ENCODE measurements at regions not wholly inside any gene's neighbourhood (a gene's known extent, or its start where the extent isn't known, plus 50 kb on each side); places are given as distances from the start of the nearest gene placed in this dataset.

DNA sequence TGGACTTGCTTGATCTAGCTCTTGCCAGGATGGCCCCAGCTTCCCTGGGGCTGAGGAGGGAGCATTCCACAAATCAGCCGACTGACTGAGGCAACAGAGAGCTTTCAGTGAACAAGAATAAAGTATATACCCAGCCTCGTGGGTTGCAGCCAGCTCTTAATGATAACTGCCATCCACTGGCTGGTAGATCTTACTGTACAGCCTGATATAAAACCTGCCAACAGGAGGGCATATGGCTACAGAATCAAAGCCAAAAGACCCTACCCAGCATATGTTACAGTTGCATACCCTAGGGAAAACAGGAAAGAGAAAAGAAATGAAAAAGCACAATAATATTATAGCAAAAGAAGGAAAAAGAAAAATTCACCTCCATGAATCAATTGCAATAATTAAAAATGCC lies 775.9 kb upstream of the KIF2B start:
- Histone ChIP-seq H3K79me1 (replicated peaks; ENCODE audit: low read length, poor library complexity, severe bottlenecking) (no peaks in the 10 kb centered on the region), H3K9ac (ENCODE audit: low read length) (no peak overlapping the region), H4K91ac (ENCODE audit: low read length) (no peak overlapping the region), H3K4me2 (ENCODE audit: low read length, poor library complexity, severe bottlenecking) (no peak overlapping the region), H3K27ac (ENCODE audit: low read length, poor library complexity, severe bottlenecking) (no peak overlapping the region), H3K4ac (ENCODE audit: low read depth in 1 of 2, low read length in 2 of 2) (no peak overlapping the region), H3K23ac (ENCODE audit: low read length in 2 of 2) (no peak overlapping the region), H2BK5ac (ENCODE audit: low read depth, low read length, poor library complexity, severe bottlenecking) (no peak overlapping the region), H2BK15ac (ENCODE audit: low read depth, poor library complexity, severe bottlenecking) (no peak overlapping the region), H3K36me3 (ENCODE audit: control insufficient read depth in 1 of 2, insufficient read depth in 2 of 2, low read depth in 1 of 2, low read length in 2 of 2) (no peaks in the 10 kb centered on the region), H3K27me3 (ENCODE audit: control insufficient read depth in 1 of 2, insufficient read depth in 1 of 2, low read length in 2 of 2) (no peaks in the 10 kb centered on the region), H2BK120ac (ENCODE audit: low read depth, low read length) (no peak overlapping the region), H2AK5ac (ENCODE audit: low read length, severe bottlenecking) (no peak overlapping the region), H4K8ac (ENCODE audit: low read length) (no peak overlapping the region), H3K4me1 (ENCODE audit: control insufficient read depth, insufficient read depth, low read depth, low read length) (no peaks in the 10 kb centered on the region), H3K4me3 (ENCODE audit: insufficient read depth in 1 of 2, low read depth in 1 of 2, low read length in 2 of 2) (no peak overlapping the region), H3K9me3 (ENCODE audit: control insufficient read depth, low read length) (peaks cover 34% of the 10 kb centered on the region), H3K18ac (ENCODE audit: low read depth in 1 of 2, low read length in 2 of 2) (no peak overlapping the region), H2AFZ (ENCODE audit: low read depth, low read length) (no peak overlapping the region), H3K14ac (ENCODE audit: low read length in 2 of 2) (no peak overlapping the region), H2BK12ac (ENCODE audit: low read length in 2 of 2) (no peak overlapping the region)
- DNase-seq: no peak
- 56% methylated on average over 2 of the region's 2 CpGs for WGBS

DNA sequence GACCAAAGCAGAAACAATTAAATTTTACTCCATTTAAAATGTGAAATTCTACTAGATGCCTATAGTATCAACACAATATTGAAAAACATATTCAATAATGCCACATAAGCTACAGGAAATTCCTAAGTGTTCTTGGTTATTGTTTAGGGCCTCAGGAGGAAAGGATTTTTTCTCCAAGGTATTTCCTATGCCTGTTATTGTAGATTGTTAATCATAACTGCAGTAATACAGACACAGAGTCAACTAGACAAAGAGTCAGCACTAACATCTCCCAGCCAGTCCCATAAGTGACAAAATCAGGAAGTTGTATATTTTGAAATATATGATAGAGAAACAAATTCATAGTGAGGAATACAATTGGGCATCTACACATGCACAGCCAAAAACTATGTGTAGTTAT lies 782.7 kb upstream of the KIF2B start:
- H3K23ac ChIP-seq (ENCODE audit: low read length in 2 of 2): no peak overlapping the region
- H3K9ac ChIP-seq (ENCODE audit: low read length): no peak overlapping the region
- H2BK12ac ChIP-seq (ENCODE audit: low read length in 2 of 2): no peak overlapping the region
- no peak overlapping the region for H3K4ac ChIP-seq (ENCODE audit: low read depth in 1 of 2, low read length in 2 of 2)
- H2BK15ac ChIP-seq (ENCODE audit: low read depth, poor library complexity, severe bottlenecking): no peak overlapping the region
- no peak overlapping the region for H4K8ac ChIP-seq (ENCODE audit: low read length)
- no peaks in the 10 kb centered on the region for H3K79me1 ChIP-seq (replicated peaks; ENCODE audit: low read length, poor library complexity, severe bottlenecking)
- no peak for DNase-seq
- H3K36me3 ChIP-seq (ENCODE audit: control insufficient read depth in 1 of 2, insufficient read depth in 2 of 2, low read depth in 1 of 2, low read length in 2 of 2): no peaks in the 10 kb centered on the region
- H3K27ac ChIP-seq (ENCODE audit: low read length, poor library complexity, severe bottlenecking): no peak overlapping the region
- H2BK120ac ChIP-seq (ENCODE audit: low read depth, low read length): no peak overlapping the region
- no peak overlapping the region for H3K18ac ChIP-seq (ENCODE audit: low read depth in 1 of 2, low read length in 2 of 2)
- no peaks in the 10 kb centered on the region for H3K4me1 ChIP-seq (ENCODE audit: control insufficient read depth, insufficient read depth, low read depth, low read length)
- H3K4me2 ChIP-seq (ENCODE audit: low read length, poor library complexity, severe bottlenecking): no peak overlapping the region
- peaks cover 26% of the 10 kb centered on the region for H3K9me3 ChIP-seq (ENCODE audit: control insufficient read depth, low read length)
- no peak overlapping the region for H3K14ac ChIP-seq (ENCODE audit: low read length in 2 of 2)
- no peak overlapping the region for H2BK5ac ChIP-seq (ENCODE audit: low read depth, low read length, poor library complexity, severe bottlenecking)
- no peak overlapping the region for H2AK5ac ChIP-seq (ENCODE audit: low read length, severe bottlenecking)
- H3K4me3 ChIP-seq (ENCODE audit: insufficient read depth in 1 of 2, low read depth in 1 of 2, low read length in 2 of 2): no peak overlapping the region
- no peaks in the 10 kb centered on the region for H3K27me3 ChIP-seq (ENCODE audit: control insufficient read depth in 1 of 2, insufficient read depth in 1 of 2, low read length in 2 of 2)
- H4K91ac ChIP-seq (ENCODE audit: low read length): no peak overlapping the region
- H2AFZ ChIP-seq (ENCODE audit: low read depth, low read length): no peak overlapping the region

DNA sequence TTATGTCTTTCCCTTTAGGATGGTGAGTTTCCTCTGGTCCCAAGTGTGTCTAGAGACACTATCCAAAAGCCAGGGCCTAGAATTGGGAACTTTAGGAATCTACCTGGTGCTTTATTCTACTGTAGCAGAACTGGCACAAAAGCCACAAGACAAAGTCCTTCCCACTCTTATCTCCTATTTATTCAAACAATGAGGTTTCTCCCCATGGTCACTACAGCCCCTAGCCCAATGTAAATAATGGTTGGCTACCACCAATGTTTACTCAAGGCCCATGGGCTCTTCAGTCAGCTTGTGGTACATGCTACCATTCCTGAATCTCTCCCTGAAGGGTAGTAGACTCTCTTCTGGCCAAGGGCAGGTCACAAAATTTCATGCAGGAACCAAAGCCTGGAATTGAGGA lies 789.4 kb upstream of the KIF2B start:
- H3K14ac ChIP-seq (ENCODE audit: low read length in 2 of 2): no peak overlapping the region
- H3K9ac ChIP-seq (ENCODE audit: low read length): no peak overlapping the region
- H3K4me2 ChIP-seq (ENCODE audit: low read length, poor library complexity, severe bottlenecking): no peak overlapping the region
- DNase-seq: no peak
- peaks cover 16% of the 10 kb centered on the region for H3K9me3 ChIP-seq (ENCODE audit: control insufficient read depth, low read length)
- no peaks in the 10 kb centered on the region for H3K4me1 ChIP-seq (ENCODE audit: control insufficient read depth, insufficient read depth, low read depth, low read length)
- H3K4ac ChIP-seq (ENCODE audit: low read depth in 1 of 2, low read length in 2 of 2): no peak overlapping the region
- no peaks in the 10 kb centered on the region for H3K79me1 ChIP-seq (replicated peaks; ENCODE audit: low read length, poor library complexity, severe bottlenecking)
- H4K8ac ChIP-seq (ENCODE audit: low read length): no peak overlapping the region
- H3K23ac ChIP-seq (ENCODE audit: low read length in 2 of 2): no peak overlapping the region
- no peak overlapping the region for H4K91ac ChIP-seq (ENCODE audit: low read length)
- no peak overlapping the region for H3K4me3 ChIP-seq (ENCODE audit: insufficient read depth in 1 of 2, low read depth in 1 of 2, low read length in 2 of 2)
- H2BK15ac ChIP-seq (ENCODE audit: low read depth, poor library complexity, severe bottlenecking): no peak overlapping the region
- no peak overlapping the region for H2AK5ac ChIP-seq (ENCODE audit: low read length, severe bottlenecking)
- H2AFZ ChIP-seq (ENCODE audit: low read depth, low read length): no peak overlapping the region
- no peak overlapping the region for H2BK12ac ChIP-seq (ENCODE audit: low read length in 2 of 2)
- H2BK120ac ChIP-seq (ENCODE audit: low read depth, low read length): no peak overlapping the region
- no peak overlapping the region for H2BK5ac ChIP-seq (ENCODE audit: low read depth, low read length, poor library complexity, severe bottlenecking)
- no peak overlapping the region for H3K18ac ChIP-seq (ENCODE audit: low read depth in 1 of 2, low read length in 2 of 2)
- H3K36me3 ChIP-seq (ENCODE audit: control insufficient read depth in 1 of 2, insufficient read depth in 2 of 2, low read depth in 1 of 2, low read length in 2 of 2): no peaks in the 10 kb centered on the region
- H3K27ac ChIP-seq (ENCODE audit: low read length, poor library complexity, severe bottlenecking): no peak overlapping the region
- H3K27me3 ChIP-seq (ENCODE audit: control insufficient read depth in 1 of 2, insufficient read depth in 1 of 2, low read length in 2 of 2): no peaks in the 10 kb centered on the region

DNA sequence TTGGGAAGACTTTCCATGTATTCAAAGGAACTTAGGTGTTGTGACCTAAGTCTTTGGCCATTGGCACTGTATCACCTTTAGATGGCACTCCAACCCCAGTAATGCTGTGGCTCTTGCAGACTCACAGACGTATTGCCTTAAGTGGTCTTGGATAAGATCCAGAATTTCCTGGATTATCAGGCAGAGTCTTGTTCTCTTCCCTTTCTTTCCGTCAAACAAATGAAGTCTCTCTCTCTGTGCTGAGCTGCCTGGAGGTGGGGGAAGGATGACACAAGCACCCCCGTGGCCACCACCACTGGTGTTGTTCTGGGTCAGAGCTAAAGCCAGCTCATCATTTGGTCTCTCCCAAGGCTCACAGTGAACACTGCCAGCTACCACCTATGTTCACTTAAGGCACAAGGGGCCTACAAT lies 789.9 kb upstream of the KIF2B start:
- Histone ChIP-seq H3K79me1 (replicated peaks; ENCODE audit: low read length, poor library complexity, severe bottlenecking) (no peaks in the 10 kb centered on the region), H2BK120ac (ENCODE audit: low read depth, low read length) (no peak overlapping the region), H2BK15ac (ENCODE audit: low read depth, poor library complexity, severe bottlenecking) (no peak overlapping the region), H3K9ac (ENCODE audit: low read length) (no peak overlapping the region), H3K4me3 (ENCODE audit: insufficient read depth in 1 of 2, low read depth in 1 of 2, low read length in 2 of 2) (no peak overlapping the region), H3K14ac (ENCODE audit: low read length in 2 of 2) (no peak overlapping the region), H3K36me3 (ENCODE audit: control insufficient read depth in 1 of 2, insufficient read depth in 2 of 2, low read depth in 1 of 2, low read length in 2 of 2) (no peaks in the 10 kb centered on the region), H4K8ac (ENCODE audit: low read length) (peak overlapping the region; percentile 23), H2BK5ac (ENCODE audit: low read depth, low read length, poor library complexity, severe bottlenecking) (no peak overlapping the region), H2AK5ac (ENCODE audit: low read length, severe bottlenecking) (no peak overlapping the region), H2AFZ (ENCODE audit: low read depth, low read length) (no peak overlapping the region), H3K27ac (ENCODE audit: low read length, poor library complexity, severe bottlenecking) (no peak overlapping the region), H3K27me3 (ENCODE audit: control insufficient read depth in 1 of 2, insufficient read depth in 1 of 2, low read length in 2 of 2) (no peaks in the 10 kb centered on the region), H3K18ac (ENCODE audit: low read depth in 1 of 2, low read length in 2 of 2) (no peak overlapping the region), H4K91ac (ENCODE audit: low read length) (no peak overlapping the region), H3K23ac (ENCODE audit: low read length in 2 of 2) (no peak overlapping the region), H2BK12ac (ENCODE audit: low read length in 2 of 2) (no peak overlapping the region), H3K9me3 (ENCODE audit: control insufficient read depth, low read length) (peaks cover 18% of the 10 kb centered on the region), H3K4ac (ENCODE audit: low read depth in 1 of 2, low read length in 2 of 2) (no peak overlapping the region), H3K4me1 (ENCODE audit: control insufficient read depth, insufficient read depth, low read depth, low read length) (no peaks in the 10 kb centered on the region), H3K4me2 (ENCODE audit: low read length, poor library complexity, severe bottlenecking) (no peak overlapping the region)
- WGBS: 7% methylated on average over 3 of the region's 3 CpGs
- DNase-seq: peak; percentile 65

All from mesenchymal stem cell (in vitro differentiated cells and primary cell).